ENCODE measurements at regions not wholly inside any gene's neighbourhood (a gene's known extent, or its start where the extent isn't known, plus 50 kb on each side); places are given as distances from the start of the nearest gene placed in this dataset.

DNA sequence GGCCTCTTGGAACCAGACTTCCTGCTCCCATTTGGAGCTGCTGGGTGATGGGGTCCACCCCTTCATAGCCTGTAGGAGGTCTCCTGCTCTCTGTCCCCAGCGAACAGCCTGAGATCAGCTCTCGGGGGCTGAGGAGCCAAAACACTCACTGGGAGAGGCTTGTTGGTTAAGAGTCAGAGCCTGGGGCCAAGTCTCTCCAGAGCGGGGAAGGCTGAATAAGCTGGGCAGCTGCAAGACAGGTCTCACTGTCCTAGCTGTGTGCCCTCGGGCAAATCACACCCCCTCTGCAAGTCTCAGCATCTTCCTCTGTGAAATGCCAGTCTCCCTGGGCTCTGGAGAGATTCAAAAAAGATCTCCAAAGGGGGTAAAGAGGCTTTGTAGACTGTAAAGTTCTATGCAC lies 174.6 kb downstream of the WSCD1 start:
- H3K27me3 ChIP-seq (replicated peaks in 1 of 4; ENCODE audit: control insufficient read depth in 3 of 4, extremely low read depth in 1 of 4, insufficient read depth in 3 of 4, low read length in 3 of 4): no peaks in the 10 kb centered on the region; a peak in 1 of 7 replicates
- H3K9ac ChIP-seq (replicated peaks in 1 of 4; ENCODE audit: extremely low read depth in 1 of 4, low read depth in 3 of 4, low read length in 3 of 4): no peak overlapping the region
- no peak overlapping the region for H4K91ac ChIP-seq (replicated peaks; ENCODE audit: insufficient read length, low read length)
- CTCF ChIA-PET (ENCODE audit: partially characterized antibody): interaction anchor here (0.5 to 1.5 kb wide), 5 partner anchors 11 to 38 kb away, joined by 3 to 6 read pairs (median 3); no protein-coding TSS in a partner anchor
- FAIRE-seq (no peak), DNase-seq (ENCODE audit: low read depth in 1 of 2, low spot score in 2 of 2) (no peak)
- no peak overlapping the region for H2BK12ac ChIP-seq (ENCODE audit: low read depth, low read length)
- no peaks in the 10 kb centered on the region for H4K20me1 ChIP-seq (replicated peaks in 1 of 2; ENCODE audit: control insufficient read depth in 1 of 2, insufficient read depth in 2 of 2, low read length in 2 of 2)
- no peak overlapping the region for H2BK15ac ChIP-seq (ENCODE audit: low read length)
- no peak overlapping the region for H3K4ac ChIP-seq (replicated peaks; ENCODE audit: insufficient read length, low read depth, low read length)
- POLR2A ChIA-PET (ENCODE audit: partially characterized antibody): no interaction called here
- peaks cover 6 to 22% (median 11%) of the 10 kb centered on the region in 4 experiments for H3K4me1 ChIP-seq (replicated peaks in 1 of 4; ENCODE audit: control insufficient read depth in 3 of 4, insufficient read depth in 4 of 4, low read length in 3 of 4)
- no peak overlapping the region for H3K4me3 ChIP-seq (ENCODE audit: extremely low read depth in 1 of 4, insufficient read depth in 2 of 4, low read depth in 3 of 4, low read length in 4 of 4)
- H3K36me3 ChIP-seq (ENCODE audit: control insufficient read depth in 2 of 4, insufficient read depth in 4 of 4, low read length in 3 of 4): no peaks in the 10 kb centered on the region
- no peak overlapping the region for H3K27ac ChIP-seq (ENCODE audit: low read depth, low read length)
- no peak overlapping the region for H3K23ac ChIP-seq (ENCODE audit: insufficient read length)
- no peak overlapping the region for H2BK120ac ChIP-seq (replicated peaks; ENCODE audit: low read depth, low read length)
- H3K18ac ChIP-seq (ENCODE audit: extremely low read depth, low read length): no peak overlapping the region
- no peak overlapping the region for H3K4me2 ChIP-seq (ENCODE audit: insufficient read depth in 1 of 2, low read depth in 2 of 2, low read length in 2 of 2)
- H3K79me1 ChIP-seq (ENCODE audit: low read depth, low read length): no peaks in the 10 kb centered on the region
- H2AFZ ChIP-seq (ENCODE audit: low read length): no peak overlapping the region
- H3K9me3 ChIP-seq (ENCODE audit: insufficient read depth in 2 of 2, low read depth in 1 of 2, low read length in 1 of 2): no peaks in the 10 kb centered on the region
- no peaks in the 10 kb centered on the region for H3K79me2 ChIP-seq (ENCODE audit: control insufficient read depth in 1 of 2, insufficient read depth in 2 of 2, low read length in 2 of 2)
- H4K8ac ChIP-seq (ENCODE audit: extremely low read depth, insufficient read depth, low read length): no peak overlapping the region
- H3K56ac ChIP-seq (replicated peaks; ENCODE audit: insufficient read length, low read depth, low read length): no peak overlapping the region
- TF ChIP-seq FOSL1 (IDR thresholded peaks at IDR 0.05; ENCODE audit: insufficient read depth, low read depth, low read length) (no peak), KDM4A (IDR thresholded peaks at IDR 0.05; ENCODE audit: low read depth, low read length, severe bottlenecking) (no peak)
- no peak overlapping the region for H4K5ac ChIP-seq (ENCODE audit: insufficient read length, low read depth, low read length)
- H3K14ac ChIP-seq (ENCODE audit: insufficient read length): no peak overlapping the region
- H3K23me2 ChIP-seq (ENCODE audit: low read depth, low read length): no peaks in the 10 kb centered on the region; the same call in 1 of the 2 replicates
- 86% methylated on average over 4 of the region's 4 CpGs; no CpG with 5 or more reads in 1 of the 2 experiments for WGBS, 2 experiments (ENCODE audit: extremely low coverage in 1 of 2, insufficient coverage in 1 of 2, insufficient read length in 1 of 2, insufficient replicate concordance in 2 of 2, low coverage in 1 of 2, low lambda C conversion rate in 2 of 2, missing lambda C conversion rate in 1 of 2)
- H2BK5ac ChIP-seq (ENCODE audit: low read depth, low read length): 0 out of 2 replicates have a peak overlapping the region, but pooled peaks have one; percentile 19
- no peak overlapping the region for H2BK20ac ChIP-seq (ENCODE audit: low read length)
- no peak overlapping the region for H2AK5ac ChIP-seq (ENCODE audit: low read depth, low read length)

Data from H1 (cell line).